ENCODE measurements at regions not wholly inside any gene's neighbourhood (a gene's known extent, or its start where the extent isn't known, plus 50 kb on each side); places are given as distances from the start of the nearest gene placed in this dataset.

GRCh38 chr21:39021478-39021832 is 161.8 kb downstream of the PSMG1 start:
- H3K9me2 ChIP-seq (replicated peaks; ENCODE audit: low read length): no peaks in the 10 kb centered on the region
- H3K4me3 ChIP-seq (ENCODE audit: low read length): no peak overlapping the region
- H3K27me3 ChIP-seq (ENCODE audit: low read length): no peaks in the 10 kb centered on the region
- H2AFZ ChIP-seq (ENCODE audit: low read length): no peak overlapping the region
- ChIA-PET CTCF (no interaction called here), POLR2A (ENCODE audit: unreplicated experiment) (no interaction called here)
- no peaks in the 10 kb centered on the region for H4K20me1 ChIP-seq (ENCODE audit: low read length)
- H3K36me3 ChIP-seq (ENCODE audit: low read depth, low read length): no peaks in the 10 kb centered on the region
- H3K9me3 ChIP-seq (ENCODE audit: low read length): no peaks in the 10 kb centered on the region
- TF ChIP-seq CTCF (conservative IDR thresholded peaks at IDR 0.05; ENCODE audit: low read depth, low read length) (no peak), EZH2 (IDR thresholded peaks at IDR 0.05; ENCODE audit: low read length, unreplicated experiment) (no peak), EZH2phosphoT487 (IDR thresholded peaks at IDR 0.05; ENCODE audit: borderline replicate concordance, low read length) (no peak)
- no TSS peak for BruUV-seq (replicated peaks)
- H3K79me2 ChIP-seq (ENCODE audit: low read length): no peaks in the 10 kb centered on the region
- ATAC-seq (no peak), DNase-seq (no peak)
- H3F3A ChIP-seq (ENCODE audit: low read length, unreplicated experiment): no peaks in the 10 kb centered on the region
- no peaks in the 10 kb centered on the region for H3K4me1 ChIP-seq (ENCODE audit: insufficient read depth, low read length)
- no peak overlapping the region for H3K4me2 ChIP-seq (ENCODE audit: low read length)
- H3K27ac ChIP-seq (ENCODE audit: low read length): no peak overlapping the region
- intact Hi-C loops (cut with micrococcal nuclease): no loop called here
- H3K9ac ChIP-seq (ENCODE audit: low read length): no peak overlapping the region

- Histone ChIP-seq H3K4me1 (ENCODE audit: insufficient read depth, low read length) (no peaks in the 10 kb centered on the region), H3K79me2 (ENCODE audit: low read length) (no peaks in the 10 kb centered on the region), H3K9me2 (replicated peaks; ENCODE audit: low read length) (no peaks in the 10 kb centered on the region), H3K4me3 (ENCODE audit: low read length) (no peak overlapping the region), H3K27me3 (ENCODE audit: low read length) (no peaks in the 10 kb centered on the region), H2AFZ (ENCODE audit: low read length) (no peak overlapping the region), H3K9ac (ENCODE audit: low read length) (no peak overlapping the region), H4K20me1 (ENCODE audit: low read length) (no peaks in the 10 kb centered on the region), H3K9me3 (ENCODE audit: low read length) (no peaks in the 10 kb centered on the region), H3K4me2 (ENCODE audit: low read length) (no peak overlapping the region), H3F3A (ENCODE audit: low read length, unreplicated experiment) (no peaks in the 10 kb centered on the region), H3K27ac (ENCODE audit: low read length) (no peak overlapping the region), H3K36me3 (ENCODE audit: low read depth, low read length) (no peaks in the 10 kb centered on the region)
- intact Hi-C loops (cut with micrococcal nuclease): no loop called here
- BruUV-seq (replicated peaks): no TSS peak
- DNase-seq: peak; percentile 14
- POLR2A ChIA-PET (ENCODE audit: unreplicated experiment): no interaction called here
- TF ChIP-seq EZH2 (IDR thresholded peaks at IDR 0.05; ENCODE audit: low read length, unreplicated experiment): no peak
- TF ChIP-seq CTCF (conservative IDR thresholded peaks at IDR 0.05; ENCODE audit: low read depth, low read length): no peak
- no peak for TF ChIP-seq EZH2phosphoT487 (IDR thresholded peaks at IDR 0.05; ENCODE audit: borderline replicate concordance, low read length)
- CTCF ChIA-PET: no interaction called here
- ATAC-seq: no peak
Measured at GRCh38 chr21:39020751-39021477, 162.3 kb downstream of the PSMG1 start.

GRCh38 chr21:39018730-39019129 is 164.5 kb downstream of the PSMG1 start:
- intact Hi-C loops (cut with micrococcal nuclease): loop anchor here (10.0 kb wide), 1 partner anchor 106 kb away; no protein-coding TSS in a partner anchor
- CTCF ChIA-PET: no interaction called here

More at GRCh38 chr21:39018730-39019129, 164.5 kb downstream of the PSMG1 start:
- ATAC-seq (no peak), DNase-seq (no peak)
- peaks cover 4% of the 10 kb centered on the region for H3F3A ChIP-seq (ENCODE audit: low read length, unreplicated experiment)
- no peaks in the 10 kb centered on the region for H3K79me2 ChIP-seq (ENCODE audit: low read length)
- H3K9ac ChIP-seq (ENCODE audit: low read length): no peak overlapping the region
- H3K4me2 ChIP-seq (ENCODE audit: low read length): no peak overlapping the region
- peaks cover 10% of the 10 kb centered on the region for H3K4me1 ChIP-seq (ENCODE audit: insufficient read depth, low read length)
- H3K27me3 ChIP-seq (ENCODE audit: low read length): no peaks in the 10 kb centered on the region
- no TSS peak for BruUV-seq (replicated peaks)
- no peak overlapping the region for H3K27ac ChIP-seq (ENCODE audit: low read length)
- H3K9me3 ChIP-seq (ENCODE audit: low read length): no peaks in the 10 kb centered on the region
- no peaks in the 10 kb centered on the region for H3K36me3 ChIP-seq (ENCODE audit: low read depth, low read length)
- POLR2A ChIA-PET (ENCODE audit: unreplicated experiment): no interaction called here
- H3K9me2 ChIP-seq (replicated peaks; ENCODE audit: low read length): no peaks in the 10 kb centered on the region
- H3K4me3 ChIP-seq (ENCODE audit: low read length): no peak overlapping the region
- H2AFZ ChIP-seq (ENCODE audit: low read length): no peak overlapping the region
- TF ChIP-seq EZH2 (IDR thresholded peaks at IDR 0.05; ENCODE audit: low read length, unreplicated experiment) (no peak), EZH2phosphoT487 (IDR thresholded peaks at IDR 0.05; ENCODE audit: borderline replicate concordance, low read length) (no peak), CTCF (conservative IDR thresholded peaks at IDR 0.05; ENCODE audit: low read depth, low read length) (no peak)
- H4K20me1 ChIP-seq (ENCODE audit: low read length): no peaks in the 10 kb centered on the region
